GM23338 (cell line): ENCODE measurements at regions not wholly inside any gene's neighbourhood (a gene's known extent, or its start where the extent isn't known, plus 50 kb on each side); places are given as distances from the start of the nearest gene placed in this dataset.

Experiments used
- CREB1 ChIP-seq: fragments of 250-450 bp; sonication (Bioruptor Pico); IDR thresholded peaks from 2 replicates; pipeline ENCODE4 v1.5.0; 2020; ENCODE audit warnings: low read depth, mild to moderate bottlenecking, moderate library complexity
- EZH2 ChIP-seq: fragments of 200-600 bp; sonication (generic); IDR thresholded peaks from one replicate; pipeline ENCODE4 v1.8.0; 2017; ENCODE audit warnings: antibody characterized with exemption, mild to moderate bottlenecking, low read depth; ENCODE audit not compliant: unreplicated experiment
- EZH2phosphoT487 ChIP-seq: fragments of 200-600 bp; sonication (generic); IDR thresholded peaks from one replicate; pipeline ENCODE4 v1.8.1; 2018; ENCODE audit warnings: antibody characterized with exemption; ENCODE audit not compliant: unreplicated experiment
- JUNB ChIP-seq: IDR thresholded peaks from one replicate; pipeline ENCODE4 v1.6.1; 2016; ENCODE audit warnings: antibody characterized with exemption; ENCODE audit not compliant: unreplicated experiment
- NANOG ChIP-seq: IDR thresholded peaks from 2 replicates; pipeline ENCODE4 v1.6.1; 2016; ENCODE audit warnings: antibody characterized with exemption, borderline replicate concordance
- POLR2AphosphoS5 ChIP-seq: IDR thresholded peaks from 2 replicates; pipeline ENCODE4 v1.6.1; 2016; ENCODE audit warnings: antibody characterized with exemption, low read depth
- ZNF331 ChIP-seq: fragments of 250-450 bp; sonication (Bioruptor Pico); IDR thresholded peaks from 2 replicates; pipeline ENCODE4 v1.5.0; 2020; ENCODE audit warnings: low read depth, mild to moderate bottlenecking, moderate library complexity
- TF ChIP-seq, protein P1 (sequence below), 2 experiments: fragments of 200-600 bp in 1 of 2; sonication (generic) in 1 of 2; conservative IDR thresholded peaks; 2 replicates each; pipeline versions ENCODE4 v1.5.1 to v1.6.1; 2016 to 2017; ENCODE audit warnings: antibody characterized with exemption in 2 of 2, low read depth in 2 of 2, mild to moderate bottlenecking in 2 of 2, moderate library complexity in 1 of 2
- TF ChIP-seq, protein P2 (sequence below): IDR thresholded peaks from one replicate; pipeline ENCODE4 v1.6.1; 2018; ENCODE audit warnings: antibody characterized with exemption; ENCODE audit not compliant: unreplicated experiment

DNA sequence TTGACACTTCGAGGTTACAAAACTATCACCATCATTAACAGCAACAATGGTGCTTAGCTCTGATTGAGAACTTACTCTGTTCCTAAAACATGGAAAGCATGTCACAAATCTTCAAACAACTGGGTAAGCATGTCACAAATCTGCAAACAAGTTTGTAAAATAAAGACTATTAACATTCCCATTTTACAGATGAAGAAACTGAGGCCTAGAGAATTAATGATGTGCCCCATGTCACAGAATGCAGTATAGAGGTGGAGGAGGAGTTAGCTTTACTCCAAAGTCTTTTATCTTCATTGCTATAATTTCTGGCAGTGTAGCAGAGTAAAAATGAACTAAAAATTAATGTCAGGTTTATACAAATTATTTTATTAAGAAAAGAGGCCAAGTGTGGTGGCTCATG is 73.4 kb downstream of the NR2F2 start:
- TF ChIP-seq, protein P1, sequence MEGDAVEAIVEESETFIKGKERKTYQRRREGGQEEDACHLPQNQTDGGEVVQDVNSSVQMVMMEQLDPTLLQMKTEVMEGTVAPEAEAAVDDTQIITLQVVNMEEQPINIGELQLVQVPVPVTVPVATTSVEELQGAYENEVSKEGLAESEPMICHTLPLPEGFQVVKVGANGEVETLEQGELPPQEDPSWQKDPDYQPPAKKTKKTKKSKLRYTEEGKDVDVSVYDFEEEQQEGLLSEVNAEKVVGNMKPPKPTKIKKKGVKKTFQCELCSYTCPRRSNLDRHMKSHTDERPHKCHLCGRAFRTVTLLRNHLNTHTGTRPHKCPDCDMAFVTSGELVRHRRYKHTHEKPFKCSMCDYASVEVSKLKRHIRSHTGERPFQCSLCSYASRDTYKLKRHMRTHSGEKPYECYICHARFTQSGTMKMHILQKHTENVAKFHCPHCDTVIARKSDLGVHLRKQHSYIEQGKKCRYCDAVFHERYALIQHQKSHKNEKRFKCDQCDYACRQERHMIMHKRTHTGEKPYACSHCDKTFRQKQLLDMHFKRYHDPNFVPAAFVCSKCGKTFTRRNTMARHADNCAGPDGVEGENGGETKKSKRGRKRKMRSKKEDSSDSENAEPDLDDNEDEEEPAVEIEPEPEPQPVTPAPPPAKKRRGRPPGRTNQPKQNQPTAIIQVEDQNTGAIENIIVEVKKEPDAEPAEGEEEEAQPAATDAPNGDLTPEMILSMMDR (conservative IDR thresholded peaks at IDR 0.05; ENCODE audit: low read depth in 2 of 2): no peak
- TF ChIP-seq POLR2AphosphoS5 (no peak), EZH2 (no peak), EZH2phosphoT487 (no peak), CREB1 (CRISPR knock-in tag) (no peak), JUNB (no peak), ZNF331 (CRISPR knock-in tag) (no peak), NANOG (no peak)
- TF ChIP-seq, protein P2, sequence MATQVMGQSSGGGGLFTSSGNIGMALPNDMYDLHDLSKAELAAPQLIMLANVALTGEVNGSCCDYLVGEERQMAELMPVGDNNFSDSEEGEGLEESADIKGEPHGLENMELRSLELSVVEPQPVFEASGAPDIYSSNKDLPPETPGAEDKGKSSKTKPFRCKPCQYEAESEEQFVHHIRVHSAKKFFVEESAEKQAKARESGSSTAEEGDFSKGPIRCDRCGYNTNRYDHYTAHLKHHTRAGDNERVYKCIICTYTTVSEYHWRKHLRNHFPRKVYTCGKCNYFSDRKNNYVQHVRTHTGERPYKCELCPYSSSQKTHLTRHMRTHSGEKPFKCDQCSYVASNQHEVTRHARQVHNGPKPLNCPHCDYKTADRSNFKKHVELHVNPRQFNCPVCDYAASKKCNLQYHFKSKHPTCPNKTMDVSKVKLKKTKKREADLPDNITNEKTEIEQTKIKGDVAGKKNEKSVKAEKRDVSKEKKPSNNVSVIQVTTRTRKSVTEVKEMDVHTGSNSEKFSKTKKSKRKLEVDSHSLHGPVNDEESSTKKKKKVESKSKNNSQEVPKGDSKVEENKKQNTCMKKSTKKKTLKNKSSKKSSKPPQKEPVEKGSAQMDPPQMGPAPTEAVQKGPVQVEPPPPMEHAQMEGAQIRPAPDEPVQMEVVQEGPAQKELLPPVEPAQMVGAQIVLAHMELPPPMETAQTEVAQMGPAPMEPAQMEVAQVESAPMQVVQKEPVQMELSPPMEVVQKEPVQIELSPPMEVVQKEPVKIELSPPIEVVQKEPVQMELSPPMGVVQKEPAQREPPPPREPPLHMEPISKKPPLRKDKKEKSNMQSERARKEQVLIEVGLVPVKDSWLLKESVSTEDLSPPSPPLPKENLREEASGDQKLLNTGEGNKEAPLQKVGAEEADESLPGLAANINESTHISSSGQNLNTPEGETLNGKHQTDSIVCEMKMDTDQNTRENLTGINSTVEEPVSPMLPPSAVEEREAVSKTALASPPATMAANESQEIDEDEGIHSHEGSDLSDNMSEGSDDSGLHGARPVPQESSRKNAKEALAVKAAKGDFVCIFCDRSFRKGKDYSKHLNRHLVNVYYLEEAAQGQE: no peak
